ENCODE measurements at regions not wholly inside any gene's neighbourhood (a gene's known extent, or its start where the extent isn't known, plus 50 kb on each side); places are given as distances from the start of the nearest gene placed in this dataset.

DNA sequence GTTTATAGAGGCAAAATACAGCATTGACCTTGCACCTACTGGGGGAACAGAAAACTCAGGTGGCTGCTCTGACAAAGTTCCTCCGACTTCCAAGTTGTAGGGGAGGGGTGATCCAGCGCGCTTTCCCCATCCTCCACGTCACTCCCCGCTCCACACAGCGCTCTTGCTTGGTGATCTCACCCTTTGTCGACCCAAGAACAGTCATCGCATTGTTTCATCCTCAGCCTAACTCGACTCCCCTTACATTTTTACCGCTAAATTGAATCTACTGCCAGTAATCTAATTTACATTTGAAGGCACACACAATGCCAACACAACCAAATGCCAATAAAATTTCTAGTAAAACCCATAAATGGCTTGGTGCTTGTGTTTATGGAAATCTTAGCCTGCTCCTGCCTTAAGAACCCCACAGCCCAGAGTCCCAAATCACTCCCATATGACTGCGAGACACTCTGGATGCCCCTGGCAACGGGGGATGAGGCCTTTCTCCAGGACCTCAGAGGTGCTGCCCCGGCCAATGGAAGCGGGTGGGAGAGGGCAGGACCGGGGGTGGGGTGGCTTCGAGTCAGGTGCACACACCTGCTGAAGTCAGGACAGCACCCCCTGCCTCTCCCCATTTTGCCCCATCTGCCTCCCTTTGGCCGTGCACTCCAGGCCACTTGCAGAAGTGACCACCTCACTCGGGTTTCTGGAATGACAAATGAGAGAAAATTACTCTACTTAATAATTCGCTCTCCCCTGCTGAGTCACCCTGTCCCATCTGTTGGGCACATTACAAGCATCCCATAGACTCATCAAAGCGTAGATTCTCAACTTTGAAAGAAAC lies 98.2 kb upstream of the GSC start:
- TF ChIP-seq EP300 (IDR thresholded peaks at IDR 0.05; ENCODE audit: borderline replicate concordance in 1 of 2, low read depth in 2 of 2, low read length in 2 of 2): no peak
- TF ChIP-seq CREB1 (IDR thresholded peaks at IDR 0.05): no peak
- TF ChIP-seq TAF1 (IDR thresholded peaks at IDR 0.05; ENCODE audit: low read depth, low read length): no peak
- TF ChIP-seq, protein P1, sequence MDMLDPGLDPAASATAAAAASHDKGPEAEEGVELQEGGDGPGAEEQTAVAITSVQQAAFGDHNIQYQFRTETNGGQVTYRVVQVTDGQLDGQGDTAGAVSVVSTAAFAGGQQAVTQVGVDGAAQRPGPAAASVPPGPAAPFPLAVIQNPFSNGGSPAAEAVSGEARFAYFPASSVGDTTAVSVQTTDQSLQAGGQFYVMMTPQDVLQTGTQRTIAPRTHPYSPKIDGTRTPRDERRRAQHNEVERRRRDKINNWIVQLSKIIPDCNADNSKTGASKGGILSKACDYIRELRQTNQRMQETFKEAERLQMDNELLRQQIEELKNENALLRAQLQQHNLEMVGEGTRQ (IDR thresholded peaks at IDR 0.05; ENCODE audit: low read length): no peak
- no peak for TF ChIP-seq POLR2A (IDR thresholded peaks at IDR 0.05; ENCODE audit: control extremely low read depth in 1 of 2, low read depth in 2 of 2, low read length in 2 of 2)
- TF ChIP-seq TBP (IDR thresholded peaks at IDR 0.05; ENCODE audit: low read depth, low read length): no peak
- TF ChIP-seq, protein P2, sequence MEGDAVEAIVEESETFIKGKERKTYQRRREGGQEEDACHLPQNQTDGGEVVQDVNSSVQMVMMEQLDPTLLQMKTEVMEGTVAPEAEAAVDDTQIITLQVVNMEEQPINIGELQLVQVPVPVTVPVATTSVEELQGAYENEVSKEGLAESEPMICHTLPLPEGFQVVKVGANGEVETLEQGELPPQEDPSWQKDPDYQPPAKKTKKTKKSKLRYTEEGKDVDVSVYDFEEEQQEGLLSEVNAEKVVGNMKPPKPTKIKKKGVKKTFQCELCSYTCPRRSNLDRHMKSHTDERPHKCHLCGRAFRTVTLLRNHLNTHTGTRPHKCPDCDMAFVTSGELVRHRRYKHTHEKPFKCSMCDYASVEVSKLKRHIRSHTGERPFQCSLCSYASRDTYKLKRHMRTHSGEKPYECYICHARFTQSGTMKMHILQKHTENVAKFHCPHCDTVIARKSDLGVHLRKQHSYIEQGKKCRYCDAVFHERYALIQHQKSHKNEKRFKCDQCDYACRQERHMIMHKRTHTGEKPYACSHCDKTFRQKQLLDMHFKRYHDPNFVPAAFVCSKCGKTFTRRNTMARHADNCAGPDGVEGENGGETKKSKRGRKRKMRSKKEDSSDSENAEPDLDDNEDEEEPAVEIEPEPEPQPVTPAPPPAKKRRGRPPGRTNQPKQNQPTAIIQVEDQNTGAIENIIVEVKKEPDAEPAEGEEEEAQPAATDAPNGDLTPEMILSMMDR (IDR thresholded peaks at IDR 0.05; ENCODE audit: control extremely low read depth in 1 of 3, insufficient read depth in 1 of 3, low read depth in 1 of 3, low read length in 3 of 3): no peak
- TF ChIP-seq NRF1 (IDR thresholded peaks at IDR 0.05; ENCODE audit: low read depth, low read length): no peak
- no peak for TF ChIP-seq RFX5 (IDR thresholded peaks at IDR 0.05; ENCODE audit: borderline replicate concordance, low read depth, low read length)
- TF ChIP-seq, protein P3, sequence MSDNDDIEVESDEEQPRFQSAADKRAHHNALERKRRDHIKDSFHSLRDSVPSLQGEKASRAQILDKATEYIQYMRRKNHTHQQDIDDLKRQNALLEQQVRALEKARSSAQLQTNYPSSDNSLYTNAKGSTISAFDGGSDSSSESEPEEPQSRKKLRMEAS (IDR thresholded peaks at IDR 0.05): no peak
- TF ChIP-seq HDAC6 (IDR thresholded peaks at IDR 0.05; ENCODE audit: low read depth, low read length): no peak

Measured in H1 (cell line).